NCI-H345 (cell line): ENCODE measurements at regions not wholly inside any gene's neighbourhood (a gene's known extent, or its start where the extent isn't known, plus 50 kb on each side); places are given as distances from the start of the nearest gene placed in this dataset.
"Not testable (repeated sequence)": the region's sequence is repeated elsewhere in the genome, so short reads cannot be mapped to it uniquely, and the experiment has no call there.

Source experiments
- DNase-seq: peaks from one replicate; lab custom pipeline; 2025; lab: John Stamatoyannopoulos, UW

- no peak for DNase-seq
Observed at GRCh38 chr4:158051401-158052235, 121.2 kb downstream of the GASK1B start.

- DNase-seq, result no peak
Observed at GRCh38 chr4:158050942-158051341, 121.9 kb downstream of the GASK1B start.

GRCh38 chr4:158046345-158046744 is 126.5 kb downstream of the GASK1B start:
- DNase-seq, result no peak

- no peak for DNase-seq
Observed at GRCh38 chr4:158043971-158044618, 128.7 kb downstream of the GASK1B start.

DNA sequence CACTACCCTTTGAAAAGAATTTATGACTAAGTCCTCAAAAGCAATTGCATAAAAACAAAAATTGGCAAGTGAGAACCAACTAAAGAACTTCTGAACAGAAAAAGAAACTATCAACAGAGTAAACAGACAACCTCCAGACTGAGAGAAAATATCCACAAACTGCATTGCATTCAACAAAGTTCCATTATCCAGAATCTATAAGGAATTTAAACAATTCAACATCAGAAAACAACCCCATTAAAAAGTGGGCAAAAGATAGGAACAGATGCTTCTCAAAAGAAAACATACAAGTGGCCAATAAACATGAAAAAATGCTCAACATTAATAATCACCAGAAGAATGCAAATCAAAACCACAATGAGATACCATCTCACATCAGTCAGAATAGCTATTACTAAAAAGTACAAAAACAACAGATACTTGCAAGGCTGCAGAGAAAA is 130.2 kb downstream of the GASK1B start:
- no peak for DNase-seq

- DNase-seq, result no peak
Observed at GRCh38 chr4:158038718-158039117, 134.1 kb downstream of the GASK1B start.

GRCh38 chr4:158036998-158037397 is 135.8 kb downstream of the GASK1B start:
- no peak for DNase-seq

- DNase-seq, result no peak
Observed at GRCh38 chr4:158035662-158036195, 137.1 kb downstream of the GASK1B start.

- no peak for DNase-seq
Observed at GRCh38 chr4:158033416-158034120, 139.3 kb downstream of the GASK1B start.

DNA sequence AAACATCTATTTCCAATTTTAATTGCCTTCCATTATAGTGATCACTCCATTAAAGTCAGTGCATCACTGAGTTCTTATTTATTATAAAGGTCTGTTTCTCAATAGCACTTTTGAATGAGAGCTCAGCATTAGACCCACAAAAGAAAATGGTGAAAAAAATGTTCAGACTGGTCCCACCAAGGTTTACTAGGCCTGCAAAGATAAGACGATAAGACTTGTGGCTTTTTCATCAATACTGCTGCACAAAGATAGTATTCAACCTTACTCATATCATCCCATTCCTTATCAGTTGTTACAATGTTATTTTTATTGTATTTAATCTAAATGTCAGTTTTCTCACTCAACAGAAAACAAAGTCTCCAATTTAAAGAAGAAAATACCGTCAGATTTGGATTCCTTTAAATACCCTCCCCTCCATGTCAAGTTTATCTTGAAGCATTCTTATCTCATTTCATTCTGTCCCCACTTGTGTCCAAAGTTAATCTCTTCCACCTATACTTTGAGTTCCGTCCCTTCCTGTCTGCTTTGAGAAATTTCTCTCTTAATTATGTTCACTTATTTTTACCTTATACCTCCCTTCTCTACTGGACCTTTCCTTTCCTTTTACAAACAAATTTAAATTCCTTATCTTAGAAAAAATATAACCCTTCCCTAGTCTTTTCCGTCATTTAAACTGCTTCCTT is 140.0 kb downstream of the GASK1B start:
- no peak for DNase-seq

GRCh38 chr4:158028381-158028780 is 144.4 kb downstream of the GASK1B start:
- not testable (repeated sequence) for DNase-seq

GRCh38 chr4:158025131-158025530 is 147.7 kb downstream of the GASK1B start:
- DNase-seq, result no peak

DNA sequence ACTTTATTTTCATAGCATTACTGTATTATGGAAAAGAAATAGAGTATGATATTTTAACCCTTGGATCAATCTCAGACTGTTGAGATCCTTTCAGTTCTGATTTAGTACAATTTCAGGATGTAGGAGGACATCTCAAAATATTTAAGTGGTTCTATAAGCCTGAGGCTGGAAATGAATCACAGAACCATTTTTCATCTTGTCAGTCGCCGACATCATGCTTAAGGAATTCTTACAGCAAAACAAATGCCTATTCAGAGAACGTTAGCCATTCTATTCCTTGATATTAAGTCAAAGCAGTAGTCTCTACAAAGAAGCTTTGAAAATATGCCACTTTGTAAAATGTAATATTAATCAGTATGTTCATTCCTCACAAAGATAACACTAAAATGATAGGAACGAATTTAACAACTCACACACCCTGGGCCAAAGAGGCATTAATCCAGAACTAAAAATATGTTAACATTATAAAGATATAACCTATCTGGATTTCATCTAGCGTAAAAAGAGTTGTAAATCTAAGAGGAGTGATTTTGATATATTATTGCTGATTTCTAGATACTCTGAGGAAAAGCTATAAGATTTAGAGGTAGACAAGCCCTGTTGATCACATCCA is 152.0 kb downstream of the GASK1B start:
- DNase-seq, result no peak

- no peak for DNase-seq
Observed at GRCh38 chr4:158020176-158020575, 152.6 kb downstream of the GASK1B start.

DNA sequence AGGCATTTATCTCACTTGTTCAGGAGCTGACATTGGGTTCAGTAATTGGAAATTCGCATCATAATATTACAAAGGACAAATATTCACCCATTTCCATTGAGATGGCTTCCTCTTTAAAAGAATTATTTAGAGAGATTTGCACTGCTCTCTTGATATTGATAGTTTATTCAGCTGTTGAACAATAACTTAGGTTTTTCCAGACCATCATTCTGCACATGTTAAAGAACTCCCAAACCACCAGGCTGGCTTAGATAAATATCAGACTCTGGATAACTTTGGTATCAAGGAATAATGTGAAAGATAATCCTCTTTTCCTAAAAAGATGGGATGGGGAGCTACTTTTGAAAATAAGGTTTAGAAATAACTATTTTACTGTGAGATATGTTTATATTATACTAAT is 154.0 kb downstream of the GASK1B start:
- no peak for DNase-seq

DNA sequence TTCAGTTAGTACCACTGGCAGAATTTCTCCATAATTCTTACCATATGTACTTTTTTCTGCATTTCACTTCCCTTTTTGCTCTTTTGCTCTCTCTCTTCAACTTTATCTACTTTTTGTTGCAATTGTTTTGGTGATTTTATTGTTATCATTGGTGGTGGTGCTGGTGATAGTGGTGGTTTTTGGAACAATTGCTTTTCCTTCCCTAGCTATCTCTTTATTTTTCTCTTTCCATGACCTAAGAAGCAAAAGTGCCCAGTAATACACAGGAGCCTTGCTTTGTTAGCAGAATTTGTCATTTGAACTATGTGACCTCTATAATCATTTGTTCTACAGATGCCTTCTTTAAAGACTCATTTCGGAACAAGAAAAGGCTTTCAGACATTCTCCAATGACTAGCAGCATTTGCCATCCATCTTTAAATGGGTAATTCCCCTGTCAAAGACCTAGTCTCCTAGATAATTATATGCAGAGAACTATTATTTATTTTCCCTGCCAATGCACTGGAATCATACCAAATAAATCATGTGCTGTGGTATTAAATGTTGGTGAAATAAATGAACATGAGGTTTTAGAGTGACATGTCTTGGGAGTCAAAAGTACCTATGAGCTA is 154.5 kb downstream of the GASK1B start:
- DNase-seq, result no peak

DNA sequence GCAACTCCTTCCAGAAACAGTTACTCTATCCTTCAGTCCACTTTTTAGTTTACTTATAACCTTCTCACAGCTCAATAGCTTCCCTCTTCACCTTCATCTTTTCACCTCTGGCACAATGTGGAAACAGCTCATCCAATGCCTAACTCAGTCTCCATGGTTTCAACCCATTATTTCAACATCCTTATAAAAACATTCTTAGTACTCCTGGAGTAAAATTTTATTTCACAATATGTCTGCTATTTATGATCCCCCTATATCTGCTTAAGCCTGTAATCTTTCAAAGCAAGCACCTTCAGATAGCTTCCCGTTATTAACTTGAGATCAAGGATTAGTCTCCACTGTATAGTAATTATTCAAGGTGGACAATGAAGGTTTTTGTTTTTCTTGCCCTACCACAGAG is 156.3 kb downstream of the GASK1B start:
- no peak for DNase-seq

DNA sequence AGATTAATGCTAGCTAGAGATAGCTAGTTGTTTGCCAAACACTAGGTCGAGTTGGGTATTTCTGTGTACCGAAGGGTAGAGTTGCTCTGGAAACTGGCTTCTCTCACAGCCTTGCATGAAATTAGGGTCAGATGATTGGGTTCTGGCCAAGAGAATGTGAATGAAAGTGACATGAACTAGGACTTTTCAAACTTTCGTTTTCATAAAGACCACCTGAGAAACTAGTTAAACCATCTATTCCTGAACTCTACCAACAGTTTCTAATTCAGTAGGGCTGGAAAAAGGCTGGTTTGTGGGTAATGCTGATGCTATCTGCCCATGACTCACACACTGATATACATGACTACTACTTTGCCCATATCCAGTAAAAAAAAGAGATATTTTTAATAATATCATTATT is 157.6 kb downstream of the GASK1B start:
- no peak for DNase-seq

- DNase-seq, result no peak
Observed at GRCh38 chr4:158013858-158014257, 159.0 kb downstream of the GASK1B start.

DNA sequence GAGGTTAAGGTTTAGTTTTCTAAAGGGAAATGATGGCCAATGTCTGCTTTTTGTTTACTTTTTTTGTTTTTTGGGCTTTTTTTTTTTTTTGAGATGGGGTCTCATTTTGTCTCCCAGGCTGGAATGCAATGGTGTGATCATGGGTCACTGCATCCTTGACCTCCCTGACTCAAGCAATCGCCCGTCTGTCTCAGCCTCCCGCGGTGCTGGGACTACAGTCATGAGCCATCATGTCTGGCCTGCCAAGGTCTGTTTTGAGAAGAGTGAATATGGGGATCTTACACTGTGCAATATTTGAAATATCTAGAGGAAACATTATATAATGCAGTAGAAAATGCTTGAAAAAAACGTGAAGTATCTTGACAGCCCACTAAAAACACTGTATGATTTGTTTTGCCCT is 162.5 kb downstream of the GASK1B start:
- DNase-seq, result no peak

GRCh38 chr4:158008551-158009218 is 164.1 kb downstream of the GASK1B start:
- no peak for DNase-seq
